Keratinocyte (primary cell): ENCODE measurements at regions not wholly inside any gene's neighbourhood (a gene's known extent, or its start where the extent isn't known, plus 50 kb on each side); places are given as distances from the start of the nearest gene placed in this dataset.

Source experiments
- DNase-seq: peaks from one replicate; pipeline ENCODE4 v3.0.0-alpha.2; 2011; ENCODE audit warnings: low read depth, missing footprints, low spot score
- FAIRE-seq: peaks from 2 replicates; lab custom pipeline; 2011; peaks lifted over from hg19 to GRCh38; lab: Jason Lieb, UNC
- H2AFZ ChIP-seq: 2 replicates; pipeline ENCODE4 v1.6.0; 2012; ENCODE audit warnings: low read length, control low read depth, inconsistent platforms; ENCODE audit not compliant: control insufficient read depth
- H3K27ac ChIP-seq: 2 replicates; pipeline ENCODE4 v1.5.1; 2011; ENCODE audit warnings: low read length; ENCODE audit not compliant: control insufficient read depth, insufficient read depth
- H3K27me3 ChIP-seq: 3 replicates; pipeline ENCODE4 v1.6.0; 2011; ENCODE audit warnings: low read length; ENCODE audit not compliant: control insufficient read depth, insufficient read depth; ENCODE audit errors: extremely low read depth
- H3K36me3 ChIP-seq, 2 experiments: 2 replicates in 1 of 2; 3 replicates in 1 of 2; pipeline ENCODE4 v1.5.1; 2011; ENCODE audit warnings: low read length in 2 of 2, mild to moderate bottlenecking in 1 of 2; ENCODE audit not compliant: control insufficient read depth in 2 of 2, insufficient read depth in 2 of 2; ENCODE audit errors: extremely low read depth in 1 of 2
- H3K4me1 ChIP-seq: 3 replicates; pipeline ENCODE4 v1.5.1; 2011; ENCODE audit warnings: low read length; ENCODE audit not compliant: control insufficient read depth, insufficient read depth; ENCODE audit errors: extremely low read depth
- H3K4me2 ChIP-seq: 3 replicates; pipeline ENCODE4 v1.6.0; 2011; ENCODE audit warnings: low read depth, low read length; ENCODE audit not compliant: control insufficient read depth, insufficient read depth; ENCODE audit errors: extremely low read depth
- H3K4me3 ChIP-seq, 3 experiments: fragments of 200-600 bp in 1 of 3; sonication (generic) in 1 of 3; 2 replicates in 2 of 3; 3 replicates in 1 of 3; pipeline ENCODE4 v1.5.1; 2011 to 2016; ENCODE audit warnings: low read length in 3 of 3, mild to moderate bottlenecking in 3 of 3, control low read depth in 2 of 3, inconsistent platforms in 1 of 3, low read depth in 1 of 3, mixed read lengths in 1 of 3, mixed run types in 1 of 3, moderate library complexity in 1 of 3; ENCODE audit not compliant: control insufficient read depth in 2 of 3, insufficient read depth in 2 of 3; ENCODE audit errors: extremely low read depth in 1 of 3
- H3K79me2 ChIP-seq: 2 replicates; pipeline ENCODE4 v1.6.0; 2012; ENCODE audit warnings: low read length; ENCODE audit not compliant: control insufficient read depth, insufficient read depth
- H3K9ac ChIP-seq: 3 replicates; pipeline ENCODE4 v1.6.0; 2011; ENCODE audit warnings: low read length; ENCODE audit not compliant: control insufficient read depth, insufficient read depth; ENCODE audit errors: extremely low read depth
- H3K9me1 ChIP-seq: 3 replicates; pipeline ENCODE4 v1.6.0; 2011; ENCODE audit warnings: low read length; ENCODE audit not compliant: control insufficient read depth, insufficient read depth; ENCODE audit errors: extremely low read depth
- H3K9me3 ChIP-seq: 2 replicates; pipeline ENCODE4 v1.5.1; 2012; ENCODE audit warnings: low read depth, low read length; ENCODE audit not compliant: control insufficient read depth
- H4K20me1 ChIP-seq: 3 replicates; pipeline ENCODE4 v1.6.0; 2011; ENCODE audit warnings: low read length; ENCODE audit not compliant: control insufficient read depth, insufficient read depth; ENCODE audit errors: extremely low read depth
- CTCF ChIP-seq, 3 experiments: IDR thresholded peaks in 1 of 3; conservative IDR thresholded peaks in 1 of 3; optimal IDR thresholded peaks in 1 of 3; 2 replicates in 2 of 3; 3 replicates in 1 of 3; pipeline versions ENCODE3 to v1.5.1; 2011; ENCODE audit warnings: low read length in 3 of 3, mild to moderate bottlenecking in 3 of 3, moderate library complexity in 2 of 3, control low read depth in 1 of 3, inconsistent platforms in 1 of 3; ENCODE audit not compliant: insufficient read depth in 2 of 3; ENCODE audit errors: extremely low read depth in 1 of 3
- EZH2 ChIP-seq: IDR thresholded peaks from one replicate; pipeline ENCODE4 v1.6.1; 2012; ENCODE audit warnings: inconsistent platforms, mild to moderate bottlenecking, low read length, moderate library complexity
- dilution Hi-C: fragments of 300-500 bp; cut with MboI; formaldehyde crosslinking; loops from one replicate; pipeline ENCODE4 v1.7.0; 2020; ENCODE audit warnings: low sequenced_read_pairs; ENCODE audit not compliant: extremely low pct_ligation_motif_present

- no peak overlapping the region for H3K4me2 ChIP-seq
- no peak overlapping the region for H3K4me3 ChIP-seq
- no peaks in the 10 kb centered on the region for H3K9me1 ChIP-seq
- FAIRE-seq: no peak
- no peak overlapping the region for H3K9ac ChIP-seq
- H2AFZ ChIP-seq: no peak overlapping the region
- H4K20me1 ChIP-seq: no peaks in the 10 kb centered on the region
- no peak overlapping the region for H3K27ac ChIP-seq
- dilution Hi-C loops: no loop called here
- DNase-seq: no peak
- TF ChIP-seq EZH2 (no peak), CTCF (optimal IDR thresholded peaks at IDR 0.05 in 1 of 3, IDR thresholded peaks at IDR 0.05 in 1 of 3, conservative IDR thresholded peaks at IDR 0.05 in 1 of 3; ENCODE audit: extremely low read depth in 1 of 3, insufficient read depth in 2 of 3, low read length in 3 of 3) (no peak)
- H3K9me3 ChIP-seq: no peaks in the 10 kb centered on the region
- H3K36me3 ChIP-seq: no peaks in the 10 kb centered on the region
- no peaks in the 10 kb centered on the region for H3K27me3 ChIP-seq
- no peaks in the 10 kb centered on the region for H3K4me1 ChIP-seq
- H3K79me2 ChIP-seq: no peaks in the 10 kb centered on the region
Observed at GRCh38 chr16:65793781-65794180, 572.7 kb upstream of the CDH5 start.

GRCh38 chr16:65790768-65791167 is 575.7 kb upstream of the CDH5 start:
- no peak overlapping the region for H3K4me2 ChIP-seq
- FAIRE-seq (no peak), DNase-seq (no peak)
- no peaks in the 10 kb centered on the region for H3K36me3 ChIP-seq
- H3K9ac ChIP-seq: no peak overlapping the region
- no peak overlapping the region for H2AFZ ChIP-seq
- no peak overlapping the region for H3K27ac ChIP-seq
- H3K9me1 ChIP-seq: no peaks in the 10 kb centered on the region
- no peaks in the 10 kb centered on the region for H3K9me3 ChIP-seq
- H3K79me2 ChIP-seq: no peaks in the 10 kb centered on the region
- H3K4me3 ChIP-seq: no peak overlapping the region
- H3K27me3 ChIP-seq: no peaks in the 10 kb centered on the region
- TF ChIP-seq CTCF (optimal IDR thresholded peaks at IDR 0.05 in 1 of 3, IDR thresholded peaks at IDR 0.05 in 1 of 3, conservative IDR thresholded peaks at IDR 0.05 in 1 of 3; ENCODE audit: extremely low read depth in 1 of 3, insufficient read depth in 2 of 3, low read length in 3 of 3) (no peak), EZH2 (no peak)
- dilution Hi-C loops: no loop called here
- no peaks in the 10 kb centered on the region for H3K4me1 ChIP-seq
- H4K20me1 ChIP-seq: no peaks in the 10 kb centered on the region
